Trophoblast cell (in vitro differentiated cells and primary cell): ENCODE measurements at regions not wholly inside any gene's neighbourhood (a gene's known extent, or its start where the extent isn't known, plus 50 kb on each side); places are given as distances from the start of the nearest gene placed in this dataset.

Source experiments
- DNase-seq, 2 donors: peaks; one replicate each; pipeline ENCODE4 v3.0.0-alpha.2; 2016
- H2AFZ ChIP-seq: 2 replicates; pipeline ENCODE4 v1.6.1; 2013; ENCODE audit warnings: low read length, moderate library complexity, mild to moderate bottlenecking; ENCODE audit not compliant: insufficient read depth, poor library complexity
- H2AK5ac ChIP-seq: 2 replicates; pipeline ENCODE4 v1.6.1; 2013; ENCODE audit warnings: mild to moderate bottlenecking, low read length
- H2BK120ac ChIP-seq: 2 replicates; pipeline ENCODE4 v1.6.1; 2013; ENCODE audit warnings: low read length, mild to moderate bottlenecking, moderate library complexity; ENCODE audit not compliant: insufficient read depth, poor library complexity
- H2BK12ac ChIP-seq: 2 replicates; pipeline ENCODE4 v1.6.1; 2013; ENCODE audit warnings: mild to moderate bottlenecking, low read length, moderate library complexity
- H2BK5ac ChIP-seq: 2 replicates; pipeline ENCODE4 v1.6.1; 2013; ENCODE audit warnings: low read length, low read depth, moderate library complexity, mild to moderate bottlenecking; ENCODE audit not compliant: poor library complexity
- H3K14ac ChIP-seq: 2 replicates; pipeline ENCODE4 v1.6.1; 2013; ENCODE audit warnings: mild to moderate bottlenecking, low read length
- H3K18ac ChIP-seq: 2 replicates; pipeline ENCODE4 v1.6.1; 2013; ENCODE audit warnings: mild to moderate bottlenecking, low read length
- H3K23ac ChIP-seq: 2 replicates; pipeline ENCODE4 v1.6.1; 2013; ENCODE audit warnings: low read length
- H3K27ac ChIP-seq: 2 replicates; pipeline ENCODE4 v1.5.1; 2013; ENCODE audit warnings: low read depth, mild to moderate bottlenecking, inconsistent platforms, low read length, moderate library complexity
- H3K27me3 ChIP-seq: 2 replicates; pipeline ENCODE4 v1.6.1; 2013; ENCODE audit warnings: inconsistent platforms, mild to moderate bottlenecking, low read length, moderate library complexity; ENCODE audit not compliant: insufficient read depth
- H3K36me3 ChIP-seq, 2 experiments: 1 replicate in 1 of 2; 2 replicates in 1 of 2; pipeline ENCODE4 v1.6.1; 2013; ENCODE audit warnings: low read length in 2 of 2, mild to moderate bottlenecking in 2 of 2, moderate library complexity in 1 of 2; ENCODE audit not compliant: insufficient read depth in 2 of 2, control insufficient read depth in 1 of 2
- H3K4ac ChIP-seq: 2 replicates; pipeline ENCODE4 v1.6.1; 2013; ENCODE audit warnings: low read depth, mild to moderate bottlenecking, low read length, moderate library complexity
- H3K4me1 ChIP-seq, 2 experiments: 1 replicate in 1 of 2; 2 replicates in 1 of 2; pipeline ENCODE4 v1.6.1; 2013; ENCODE audit warnings: low read length in 2 of 2, mild to moderate bottlenecking in 2 of 2, moderate library complexity in 1 of 2; ENCODE audit not compliant: insufficient read depth in 2 of 2, control insufficient read depth in 1 of 2
- H3K4me2 ChIP-seq: 2 replicates; pipeline ENCODE4 v1.6.1; 2013; ENCODE audit warnings: inconsistent platforms, mild to moderate bottlenecking, low read length, moderate library complexity
- H3K4me3 ChIP-seq: 2 replicates; pipeline ENCODE4 v1.5.1; 2013; ENCODE audit warnings: mild to moderate bottlenecking, low read depth, low read length, inconsistent platforms
- H3K79me1 ChIP-seq: one replicate; pipeline ENCODE4 v1.6.1; 2013; ENCODE audit warnings: low read length
- H3K79me2 ChIP-seq: 2 replicates; pipeline ENCODE4 v1.6.1; 2013; ENCODE audit warnings: low read length, mild to moderate bottlenecking; ENCODE audit not compliant: control insufficient read depth, insufficient read depth, poor library complexity
- H3K9ac ChIP-seq: 2 replicates; pipeline ENCODE4 v1.6.1; 2013; ENCODE audit warnings: mild to moderate bottlenecking, low read length
- H3K9me3 ChIP-seq: 2 replicates; pipeline ENCODE4 v1.6.1; 2013; ENCODE audit warnings: low read depth, mild to moderate bottlenecking, control low read depth, inconsistent platforms, low read length; ENCODE audit not compliant: insufficient read depth
- H4K12ac ChIP-seq: 2 replicates; pipeline ENCODE4 v1.6.1; 2013; ENCODE audit warnings: low read depth, mild to moderate bottlenecking, low read length, moderate library complexity
- H4K8ac ChIP-seq: 2 replicates; pipeline ENCODE4 v1.6.1; 2013; ENCODE audit warnings: low read depth, mild to moderate bottlenecking, low read length, moderate library complexity
- H4K91ac ChIP-seq: one replicate; pipeline ENCODE4 v1.6.1; 2013; ENCODE audit warnings: low read depth, mild to moderate bottlenecking, low read length, moderate library complexity
- WGBS: extraction: QIAGEN DNeasy Blood & Tissue Kit; methylation state at CpG from one replicate; pipeline ENCODE4 v1.1.7; 2013; ENCODE audit warnings: missing lambda C conversion rate; ENCODE audit not compliant: insufficient read length, insufficient coverage; ENCODE audit errors: extremely low coverage; 5-methylcytosine and 5-hydroxymethylcytosine counted together

DNA sequence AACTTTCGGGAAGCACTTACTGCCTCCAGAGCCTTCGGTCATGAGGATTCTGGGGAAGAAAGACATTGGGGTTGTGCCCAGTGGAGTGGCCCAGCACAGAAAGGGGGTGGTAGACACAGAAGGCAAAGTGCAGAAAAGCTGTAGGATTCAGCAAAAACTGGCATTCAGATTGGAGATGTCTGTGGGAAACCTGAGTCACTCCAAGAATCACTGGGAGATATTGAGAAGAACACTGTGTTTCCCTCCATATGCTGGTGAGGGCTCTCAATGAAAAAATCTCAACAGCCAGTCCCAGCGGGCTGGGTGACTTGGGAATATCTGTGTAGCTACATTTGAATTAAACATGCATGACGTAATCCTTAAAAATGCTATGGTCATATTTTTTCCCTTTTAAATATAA, 61.2 kb upstream of the RCN1 start:
- no peak overlapping the region for H2BK5ac ChIP-seq
- H3K9ac ChIP-seq: peak overlapping the region; percentile 9
- no peaks in the 10 kb centered on the region for H3K27me3 ChIP-seq
- H2AFZ ChIP-seq: no peak overlapping the region
- H3K79me2 ChIP-seq: no peaks in the 10 kb centered on the region
- no peak overlapping the region for H4K8ac ChIP-seq
- H3K36me3 ChIP-seq: no peaks in the 10 kb centered on the region
- H3K9me3 ChIP-seq: no peaks in the 10 kb centered on the region
- H3K18ac ChIP-seq: no peak overlapping the region
- H2BK12ac ChIP-seq: no peak overlapping the region
- no peak overlapping the region for H3K4me3 ChIP-seq
- no peak overlapping the region for H3K23ac ChIP-seq
- H4K12ac ChIP-seq: no peak overlapping the region
- H3K4ac ChIP-seq: no peak overlapping the region
- no peaks in the 10 kb centered on the region for H3K79me1 ChIP-seq
- no peaks in the 10 kb centered on the region for H3K4me1 ChIP-seq
- no peak overlapping the region for H2AK5ac ChIP-seq
- no CpG with 5 or more reads among the region's 4 CpGs for WGBS
- H4K91ac ChIP-seq: no peak overlapping the region
- no peak overlapping the region for H2BK120ac ChIP-seq
- H3K27ac ChIP-seq: no peak overlapping the region
- H3K4me2 ChIP-seq: no peak overlapping the region
- no peak overlapping the region for H3K14ac ChIP-seq
- no peak for DNase-seq

DNA sequence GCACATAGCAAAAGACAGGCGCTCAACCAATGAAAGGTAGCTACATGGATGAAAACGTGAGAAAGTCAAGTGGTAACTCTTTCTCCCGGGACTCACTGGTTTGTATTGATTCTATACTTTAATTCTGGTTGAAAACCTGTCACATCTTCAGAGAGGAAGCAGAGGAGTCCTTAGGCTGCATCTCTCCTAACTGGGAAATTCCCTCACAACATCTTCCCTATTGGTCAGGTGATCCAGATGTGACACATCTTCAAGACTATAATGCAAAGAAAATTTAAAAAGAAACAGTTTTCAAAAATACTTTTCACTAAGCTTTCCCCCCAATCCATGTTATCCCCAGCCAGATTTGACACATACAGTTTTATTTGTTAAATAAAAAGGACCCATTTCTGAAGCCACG, 62.7 kb upstream of the RCN1 start:
- Histone ChIP-seq H3K4ac (no peak overlapping the region), H3K27ac (no peak overlapping the region), H4K12ac (no peak overlapping the region), H2BK5ac (no peak overlapping the region), H3K4me1 (no peaks in the 10 kb centered on the region), H3K4me3 (no peak overlapping the region), H3K79me2 (no peaks in the 10 kb centered on the region), H2BK12ac (no peak overlapping the region), H3K9me3 (no peaks in the 10 kb centered on the region), H3K4me2 (no peak overlapping the region), H2AFZ (no peak overlapping the region), H2AK5ac (no peak overlapping the region), H3K27me3 (no peaks in the 10 kb centered on the region), H4K8ac (no peak overlapping the region), H3K23ac (no peak overlapping the region), H3K36me3 (no peaks in the 10 kb centered on the region), H4K91ac (no peak overlapping the region), H3K79me1 (no peaks in the 10 kb centered on the region), H2BK120ac (no peak overlapping the region), H3K9ac (no peak overlapping the region), H3K18ac (no peak overlapping the region), H3K14ac (no peak overlapping the region)
- DNase-seq: no peak
- WGBS: no CpG with 5 or more reads among the region's 4 CpGs

DNA sequence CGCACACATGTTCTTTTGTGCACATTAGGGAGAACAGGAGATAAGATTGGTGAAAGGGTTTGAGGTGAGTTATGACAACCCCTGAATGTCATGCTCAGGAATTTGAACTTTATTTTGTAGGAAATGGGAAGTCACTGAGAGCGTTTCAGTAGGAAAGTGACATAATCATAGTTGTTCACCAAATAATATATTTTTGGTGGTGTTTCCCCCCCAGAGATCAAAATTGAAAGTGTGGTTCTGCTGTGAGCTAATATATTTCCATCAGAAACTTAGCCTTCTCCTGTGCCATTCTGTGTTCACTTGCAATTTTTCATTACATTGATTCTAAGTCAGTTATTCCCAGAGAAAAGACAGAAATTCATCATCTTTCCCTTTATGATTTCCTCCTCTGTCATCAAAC, 64.1 kb upstream of the RCN1 start:
- Histone ChIP-seq H2AK5ac (no peak overlapping the region), H4K12ac (no peak overlapping the region), H3K14ac (no peak overlapping the region), H3K27ac (no peak overlapping the region), H2BK5ac (no peak overlapping the region), H2AFZ (no peak overlapping the region), H3K27me3 (no peaks in the 10 kb centered on the region), H4K91ac (no peak overlapping the region), H3K36me3 (no peaks in the 10 kb centered on the region), H3K9me3 (no peaks in the 10 kb centered on the region), H3K4me1 (no peaks in the 10 kb centered on the region), H2BK12ac (no peak overlapping the region), H2BK120ac (no peak overlapping the region), H3K79me2 (no peaks in the 10 kb centered on the region), H3K79me1 (no peaks in the 10 kb centered on the region), H4K8ac (no peak overlapping the region), H3K4me2 (no peak overlapping the region), H3K4ac (no peak overlapping the region), H3K23ac (no peak overlapping the region), H3K9ac (no peak overlapping the region), H3K4me3 (no peak overlapping the region), H3K18ac (no peak overlapping the region)
- DNase-seq: no peak
- WGBS: no CpG with 5 or more reads among the region's 2 CpGs

DNA sequence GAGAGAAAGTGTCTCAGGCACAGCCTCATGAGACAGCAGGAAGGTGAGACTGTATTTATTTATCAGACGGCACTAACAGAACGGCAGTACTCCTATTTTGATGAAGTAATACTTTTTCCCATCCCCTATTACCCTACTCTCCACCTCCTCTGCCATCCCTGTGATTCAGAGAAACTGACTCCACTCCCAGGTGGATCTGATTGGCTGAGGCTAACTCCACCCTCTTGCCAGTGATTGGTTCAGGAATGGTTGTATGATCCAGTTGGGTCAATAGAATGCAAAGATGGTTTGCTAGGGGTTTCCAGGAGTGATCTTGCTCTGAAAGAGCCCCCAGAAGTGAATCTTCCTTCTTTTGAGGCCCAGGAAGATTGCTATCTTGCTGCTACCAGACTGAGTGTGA, 65.9 kb upstream of the RCN1 start:
- no peak overlapping the region for H2AK5ac ChIP-seq
- H3K14ac ChIP-seq: no peak overlapping the region
- no peak overlapping the region for H3K9ac ChIP-seq
- no peak overlapping the region for H2BK12ac ChIP-seq
- H3K4me2 ChIP-seq: no peak overlapping the region
- H3K27me3 ChIP-seq: no peaks in the 10 kb centered on the region
- no CpG with 5 or more reads among the region's 2 CpGs for WGBS
- no peak overlapping the region for H3K4me3 ChIP-seq
- no peak for DNase-seq
- no peaks in the 10 kb centered on the region for H3K9me3 ChIP-seq
- no peak overlapping the region for H2BK120ac ChIP-seq
- no peak overlapping the region for H3K18ac ChIP-seq
- no peak overlapping the region for H2BK5ac ChIP-seq
- H4K12ac ChIP-seq: no peak overlapping the region
- no peaks in the 10 kb centered on the region for H3K79me1 ChIP-seq
- no peaks in the 10 kb centered on the region for H3K4me1 ChIP-seq
- H3K23ac ChIP-seq: no peak overlapping the region
- no peak overlapping the region for H2AFZ ChIP-seq
- no peak overlapping the region for H4K8ac ChIP-seq
- no peak overlapping the region for H3K4ac ChIP-seq
- H4K91ac ChIP-seq: no peak overlapping the region
- H3K27ac ChIP-seq: no peak overlapping the region
- H3K79me2 ChIP-seq: no peaks in the 10 kb centered on the region
- H3K36me3 ChIP-seq: no peaks in the 10 kb centered on the region
